Left cardiac atrium (tissue), 4 donors: ENCODE measurements at regions not wholly inside any gene's neighbourhood (a gene's known extent, or its start where the extent isn't known, plus 50 kb on each side); places are given as distances from the start of the nearest gene placed in this dataset.
"Not testable (repeated sequence)": the region's sequence is repeated elsewhere in the genome, so short reads cannot be mapped to it uniquely, and the experiment has no call there.

Source experiments
- ATAC-seq, 2 donors: fragments of 200-7000 bp; cut with Tn5 transposase; one replicate each; pipeline ENCODE4 v1.9.1; 2020; ENCODE audit warnings: mild to moderate bottlenecking in 2 of 2, moderate library complexity in 2 of 2
- DNase-seq: peaks from one replicate; pipeline ENCODE4 v3.0.0-alpha.2; 2020
- intact Hi-C, 2 donors: fragments of 100-400 bp; cut with DNase I; formaldehyde crosslinking; loops; one replicate each; pipeline versions ENCODE4 v1.14.1 to v1.15.1; 2022 to 2023
- donor health status: DM: no; HTN: yes; CAD: no.
- donor health status: DM: no; HTN: yes; CAD: no; lungs with severe emphysema.
- donor health status: DM: yes; HTN: yes; CAD: no.
- donor health status: Dilated cardiomyopathy.

DNA sequence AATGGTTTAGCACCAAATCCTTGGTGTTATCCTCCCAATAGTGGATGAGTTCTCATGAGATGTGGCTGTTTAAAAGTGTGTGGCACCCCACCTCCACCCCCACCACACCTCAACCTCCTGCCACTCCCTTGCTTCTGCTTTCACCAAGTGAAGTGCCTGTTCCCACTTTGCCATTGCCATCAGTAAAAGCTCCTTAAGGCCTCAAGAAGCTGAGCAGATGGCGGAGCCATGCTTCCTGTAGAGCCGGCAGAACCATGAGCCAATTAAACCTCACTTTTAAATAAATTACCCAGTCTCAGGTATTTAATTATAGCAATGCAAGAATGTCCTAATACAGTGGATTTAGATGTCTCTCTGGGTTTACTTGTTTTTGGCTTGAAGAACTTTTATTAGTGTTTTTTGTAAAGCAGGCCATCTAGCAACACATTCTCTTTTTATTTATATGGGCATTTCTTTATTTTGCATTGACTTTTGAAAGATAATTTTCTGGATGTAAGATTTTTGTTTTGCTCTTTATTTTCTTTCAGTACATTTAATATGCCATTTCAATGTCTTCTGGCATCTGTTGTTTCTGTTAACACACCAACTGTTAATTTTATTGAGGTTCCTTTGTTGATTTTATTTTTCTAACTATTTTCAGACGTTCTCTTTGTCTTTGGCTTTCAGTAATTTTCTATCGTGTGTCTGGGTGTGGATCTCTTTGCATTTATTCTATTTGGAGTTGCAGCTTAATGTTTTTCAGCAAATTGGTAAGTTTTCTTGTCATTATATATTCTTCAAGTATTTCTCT lies 724.5 kb upstream of the CNTN5 start:
- DNase-seq (no peak), ATAC-seq (no peak)
- intact Hi-C loops, result no loop called here

DNA sequence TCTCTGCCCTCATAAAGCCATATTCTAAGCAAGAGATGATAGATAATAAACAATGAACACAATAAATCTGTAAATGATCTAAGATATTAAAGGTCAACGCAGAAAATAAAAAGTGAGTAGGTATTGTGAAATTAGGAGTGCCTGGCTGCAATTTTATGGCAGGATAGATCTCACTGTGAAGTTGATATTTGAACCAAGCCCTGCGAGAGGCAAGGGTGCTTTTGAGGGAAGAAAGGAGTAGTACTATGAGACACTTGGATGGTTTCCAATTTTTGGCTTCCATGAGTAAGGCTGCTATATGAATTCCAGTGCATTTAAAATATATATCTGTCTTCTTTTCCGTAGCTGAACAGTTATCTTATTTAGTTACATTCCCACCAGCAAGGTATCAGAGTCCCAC lies 720.0 kb upstream of the CNTN5 start:
- intact Hi-C loops, result no loop called here

DNA sequence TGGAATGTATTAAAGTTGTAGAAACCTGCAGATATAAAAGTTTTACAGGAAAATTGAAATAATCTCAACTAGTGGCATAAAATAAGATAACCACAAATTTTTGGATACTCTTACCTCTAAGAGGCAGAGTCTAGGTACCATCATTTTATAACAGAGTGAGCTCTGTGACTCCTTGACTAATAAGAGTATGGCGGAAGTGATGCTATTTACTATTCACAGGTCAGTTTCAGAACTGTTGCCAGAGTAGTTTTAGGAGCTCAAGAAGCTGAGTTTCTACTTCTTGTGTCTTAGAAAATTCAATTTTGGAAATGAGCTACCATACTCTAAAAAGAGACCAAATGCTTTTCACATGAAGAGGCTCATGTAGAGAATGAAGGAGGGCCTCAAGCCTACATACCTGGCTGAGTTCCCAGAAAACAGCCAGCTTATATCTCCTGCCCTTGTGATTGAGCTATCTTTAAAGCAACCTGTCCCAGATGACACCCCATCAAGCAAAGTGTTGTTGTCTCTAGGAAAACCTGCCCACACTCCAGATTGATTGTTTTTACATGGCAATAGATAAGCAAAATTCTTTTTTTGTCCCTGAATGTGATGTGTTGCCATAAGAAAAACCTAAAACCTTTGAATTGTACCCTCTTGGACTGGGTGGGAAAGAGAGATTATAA lies 712.8 kb upstream of the CNTN5 start:
- ATAC-seq, result no peak
- no peak for DNase-seq
- intact Hi-C loops, result no loop called here

More for the DNA sequence above, 720.0 kb upstream of the CNTN5 start:
- no peak for DNase-seq
- ATAC-seq, result no peak

DNA sequence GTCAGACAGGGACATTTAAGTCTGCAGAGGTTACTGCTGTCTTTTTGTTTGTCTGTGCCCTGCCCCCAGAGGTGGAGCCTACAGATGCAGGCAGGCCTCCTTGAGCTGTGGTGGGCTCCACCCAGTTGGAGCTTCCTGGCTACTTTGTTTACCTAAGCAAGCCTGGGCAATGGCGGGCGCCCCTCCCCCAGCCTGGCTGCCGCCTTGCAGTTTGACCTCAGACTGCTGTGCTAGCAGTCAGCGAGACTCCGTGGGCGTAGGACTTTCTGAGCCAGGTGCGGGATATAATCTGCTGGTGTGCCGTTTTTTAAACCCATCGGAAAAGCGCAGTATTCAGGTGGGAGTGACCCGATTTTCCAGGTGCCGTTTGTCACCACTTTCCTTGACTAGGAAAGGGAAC lies 690.4 kb upstream of the CNTN5 start:
- DNase-seq, ATAC-seq, intact Hi-C loops: not testable (repeated sequence)

GRCh38 chr11:98358551-98358950 lies 662.2 kb upstream of the CNTN5 start:
- ATAC-seq (no peak), DNase-seq (no peak)
- intact Hi-C loops, result no loop called here

- intact Hi-C loops, result no loop called here
- ATAC-seq, result no peak
These were observed 655.6 kb upstream of the CNTN5 start for GRCh38 chr11:98365190-98365589.

DNA sequence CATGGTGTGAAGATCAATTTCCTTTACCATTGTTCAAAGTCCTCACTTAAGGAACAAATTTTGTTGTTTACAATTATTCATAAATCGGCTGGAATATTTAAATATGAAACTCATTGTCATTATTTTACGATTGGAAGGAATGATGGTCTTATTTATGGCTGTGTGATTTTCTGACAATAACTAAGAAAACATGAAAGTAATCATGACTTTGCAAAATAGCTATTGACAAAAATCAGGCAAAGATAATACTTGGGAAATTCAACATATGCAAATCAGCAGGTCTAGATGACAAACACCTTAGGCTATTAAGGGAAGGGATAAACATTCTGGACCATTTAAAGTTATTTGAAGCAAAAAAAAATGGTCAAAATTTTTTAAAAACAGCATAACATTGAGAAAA lies 654.8 kb upstream of the CNTN5 start:
- DNase-seq (no peak), ATAC-seq (no peak)
- intact Hi-C loops, result no loop called here

More at GRCh38 chr11:98365190-98365589, 655.6 kb upstream of the CNTN5 start:
- no peak for DNase-seq

GRCh38 chr11:98390391-98390790 lies 630.4 kb upstream of the CNTN5 start:
- no peak for DNase-seq
- no peak for ATAC-seq
- intact Hi-C loops, result no loop called here

DNA sequence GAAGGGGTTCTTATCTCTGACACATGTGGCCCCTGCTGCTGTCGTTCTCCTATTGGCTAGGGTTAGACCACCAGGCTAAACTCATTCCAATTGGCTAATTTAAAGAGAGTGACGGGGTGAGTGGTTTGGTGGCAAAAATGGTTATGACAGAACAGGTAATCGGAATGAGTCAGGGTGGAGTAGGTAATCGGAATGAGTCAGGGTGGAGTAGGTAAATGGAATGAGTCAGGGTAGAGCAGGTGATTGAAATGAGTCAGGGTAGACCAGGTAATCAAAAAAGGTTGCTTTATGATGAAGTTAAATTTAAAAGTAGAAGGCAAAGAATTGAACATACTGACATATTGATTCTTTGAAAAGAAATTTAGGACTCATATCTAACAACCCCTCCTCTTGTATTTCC lies 626.2 kb upstream of the CNTN5 start:
- DNase-seq, ATAC-seq, intact Hi-C loops: not testable (repeated sequence)

DNA sequence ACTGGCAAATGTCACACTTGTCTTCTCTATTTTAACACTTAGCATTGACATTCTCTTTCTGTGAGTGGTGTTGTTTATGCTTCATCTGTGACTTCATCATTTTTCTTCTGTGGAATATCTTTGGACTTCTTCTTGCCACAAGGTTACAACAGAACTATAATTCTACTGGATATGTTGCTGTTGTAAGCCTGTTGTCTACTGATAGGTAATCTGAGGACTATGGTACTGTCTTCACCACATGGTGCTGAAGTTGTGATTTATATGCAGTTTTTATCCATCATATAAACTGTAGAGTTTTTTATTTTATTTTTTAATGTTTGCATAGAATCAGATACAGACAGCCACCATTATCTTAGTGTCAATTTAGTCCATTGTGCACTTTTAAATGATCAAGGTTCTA lies 622.2 kb upstream of the CNTN5 start:
- DNase-seq, result no peak
- intact Hi-C loops, result no loop called here
- no peak for ATAC-seq

- ATAC-seq, result no peak
- DNase-seq, result no peak
- intact Hi-C loops, result no loop called here
These were observed 611.7 kb upstream of the CNTN5 start for GRCh38 chr11:98409069-98409468.

DNA sequence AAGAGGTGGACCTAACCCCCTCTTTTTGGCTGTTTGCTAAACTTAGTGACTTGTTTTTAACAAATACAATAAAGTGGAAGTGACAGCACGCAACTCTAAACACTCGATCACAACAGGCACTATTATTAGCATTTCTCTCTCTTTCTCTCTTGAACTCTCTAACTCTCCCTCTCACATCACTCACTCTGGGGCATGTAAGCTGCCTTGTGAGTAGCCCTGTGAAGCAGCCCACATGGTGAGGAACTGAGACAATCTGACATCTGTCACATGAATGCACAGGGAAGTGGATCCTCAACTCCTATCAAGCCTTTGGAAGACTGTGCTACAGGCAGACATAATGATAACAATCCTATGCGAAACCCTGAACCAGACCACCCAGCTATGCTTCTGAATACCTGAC lies 609.0 kb upstream of the CNTN5 start:
- no peak for ATAC-seq
- intact Hi-C loops, result no loop called here

GRCh38 chr11:98417256-98417755 lies 603.4 kb upstream of the CNTN5 start:
- ATAC-seq (no peak), DNase-seq (no peak)
- intact Hi-C loops, result no loop called here

More for the DNA sequence above, 609.0 kb upstream of the CNTN5 start:
- no peak for DNase-seq

GRCh38 chr11:98423933-98424332 lies 596.8 kb upstream of the CNTN5 start:
- DNase-seq, result no peak

DNA sequence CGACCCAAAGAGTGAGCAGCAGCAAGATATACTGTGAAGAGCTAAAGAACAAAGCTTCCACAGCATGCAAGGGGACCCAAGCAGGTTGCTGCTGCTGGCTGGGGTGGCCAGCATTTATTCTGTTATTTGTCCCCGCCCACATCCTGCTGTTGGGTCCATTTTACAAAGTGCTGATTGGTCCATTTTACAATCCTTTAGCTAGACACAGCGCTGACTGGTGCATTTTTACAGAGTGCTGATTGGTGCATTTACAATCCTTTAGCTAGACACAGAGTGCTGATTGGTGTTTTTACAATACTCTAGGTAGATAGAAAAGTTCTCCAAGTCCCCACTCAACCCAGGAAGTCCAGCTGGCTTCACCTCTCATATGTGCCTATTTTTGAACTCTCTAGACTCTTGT lies 596.0 kb upstream of the CNTN5 start:
- intact Hi-C loops, ATAC-seq, DNase-seq: not testable (repeated sequence)

More at GRCh38 chr11:98423933-98424332, 596.8 kb upstream of the CNTN5 start:
- intact Hi-C loops, result no loop called here
- no peak for ATAC-seq

- intact Hi-C loops, result no loop called here
- DNase-seq, result no peak
- no peak for ATAC-seq
These were observed 589.0 kb upstream of the CNTN5 start for GRCh38 chr11:98431463-98432359.

GRCh38 chr11:98434296-98434695 lies 586.5 kb upstream of the CNTN5 start:
- no peak for ATAC-seq
- intact Hi-C loops, result no loop called here
- no peak for DNase-seq

DNA sequence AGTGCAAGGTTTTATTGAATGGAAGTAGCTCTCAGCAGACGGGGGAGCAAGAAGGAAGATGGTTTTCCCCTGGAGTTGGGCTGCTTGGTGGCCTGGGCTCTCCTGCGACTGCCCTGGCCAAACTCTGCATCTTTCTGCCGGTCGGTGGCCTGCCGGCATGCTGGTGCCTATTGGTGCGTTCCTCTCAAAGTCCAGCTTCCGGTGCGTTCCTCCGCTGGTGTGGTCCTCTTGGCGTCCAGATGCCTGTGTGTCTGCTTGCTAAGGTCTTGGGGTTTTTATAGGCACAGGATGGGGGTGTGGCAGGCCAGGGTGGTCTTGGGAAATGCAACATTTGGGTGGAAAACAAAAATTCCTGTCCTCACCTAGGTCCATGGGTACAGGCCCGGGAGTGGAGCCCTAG lies 567.4 kb upstream of the CNTN5 start:
- DNase-seq, result no peak
- intact Hi-C loops, result no loop called here
- ATAC-seq, result no peak

DNA sequence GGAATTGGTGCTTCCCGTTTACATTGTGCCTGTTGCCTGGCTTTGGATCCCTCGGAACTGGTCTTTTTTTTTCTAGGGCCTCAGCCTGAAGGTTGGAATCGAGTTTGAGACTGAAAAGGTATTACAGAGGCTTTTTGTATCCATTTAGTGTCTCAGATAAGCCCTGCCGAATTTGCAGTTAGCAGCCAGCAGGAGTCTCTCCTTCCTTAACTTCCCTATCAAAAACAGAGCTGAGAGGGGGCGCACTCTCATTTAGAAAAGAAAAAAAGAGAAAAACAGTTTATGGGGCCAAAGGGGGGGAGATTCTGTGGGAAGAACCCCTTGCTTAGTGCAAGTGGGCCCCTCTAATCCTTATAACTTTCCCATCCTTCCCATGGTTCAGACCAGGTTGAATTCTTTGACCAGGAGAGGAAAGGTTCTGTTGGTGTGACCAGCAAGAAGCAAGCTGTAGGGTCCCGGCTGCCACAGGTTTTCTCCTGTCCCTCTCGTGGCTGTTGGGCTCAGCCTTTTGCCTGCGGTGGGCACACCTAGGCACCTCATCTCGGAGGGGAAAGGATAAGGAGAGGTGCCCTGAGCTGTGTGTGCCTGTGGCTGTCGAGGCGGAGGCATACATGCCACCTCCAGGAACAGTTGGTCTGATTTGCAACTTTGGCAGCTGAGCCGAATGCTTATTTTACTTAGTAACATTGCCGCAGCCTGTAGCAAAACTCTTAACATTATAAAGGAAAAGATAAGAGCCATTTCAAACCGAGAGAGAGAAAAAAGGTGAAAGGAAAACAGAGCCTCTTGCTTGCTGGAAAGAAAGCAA lies 565.0 kb upstream of the CNTN5 start:
- ATAC-seq (no peak), DNase-seq (no peak)
- intact Hi-C loops, result no loop called here
